Smooth muscle cell (in vitro differentiated cells): ENCODE measurements at regions not wholly inside any gene's neighbourhood (a gene's known extent, or its start where the extent isn't known, plus 50 kb on each side); places are given as distances from the start of the nearest gene placed in this dataset.

Experiments
- DNase-seq: peaks from one replicate; lab custom pipeline; 2025; ENCODE audit not compliant: unreplicated experiment; lab: John Stamatoyannopoulos, UW
- H2AFZ ChIP-seq: fragments of 200-600 bp; sonication (generic); 2 replicates; pipeline ENCODE4 v1.6.0; 2016; ENCODE audit warnings: antibody characterized with exemption, low read depth, mild to moderate bottlenecking
- H3F3A ChIP-seq: fragments of 200-600 bp; sonication (generic); 2 replicates; pipeline ENCODE4 v1.6.0; 2017; ENCODE audit warnings: antibody characterized with exemption, low read depth
- H3K27ac ChIP-seq: fragments of 200-600 bp; sonication (generic); 2 replicates; pipeline ENCODE4 v1.5.1; 2016; ENCODE audit warnings: low read depth, mild to moderate bottlenecking
- H3K27me3 ChIP-seq: fragments of 200-600 bp; sonication (generic); 2 replicates; pipeline ENCODE4 v1.6.1; 2016; ENCODE audit warnings: low read depth, mild to moderate bottlenecking
- H3K36me3 ChIP-seq: fragments of 200-600 bp; sonication (generic); 2 replicates; pipeline ENCODE4 v1.5.1; 2016; ENCODE audit warnings: low read depth
- H3K4me1 ChIP-seq: fragments of 200-600 bp; sonication (generic); 2 replicates; pipeline ENCODE4 v1.5.1; 2016; ENCODE audit warnings: low read depth
- H3K4me2 ChIP-seq: fragments of 200-600 bp; sonication (generic); 2 replicates; pipeline ENCODE4 v1.6.0; 2016; ENCODE audit warnings: mild to moderate bottlenecking
- H3K4me3 ChIP-seq: fragments of 200-600 bp; sonication (generic); 2 replicates; pipeline ENCODE4 v1.5.1; 2016; ENCODE audit warnings: mild to moderate bottlenecking
- H3K79me2 ChIP-seq: fragments of 200-600 bp; sonication (generic); 2 replicates; pipeline ENCODE4 v1.6.0; 2016; ENCODE audit warnings: low read depth, mild to moderate bottlenecking
- H3K9ac ChIP-seq: fragments of 200-600 bp; sonication (generic); 2 replicates; pipeline ENCODE4 v1.6.0; 2016; ENCODE audit warnings: low read depth
- H3K9me3 ChIP-seq: fragments of 200-600 bp; sonication (generic); replicated peaks from 2 replicates; pipeline ENCODE4 v1.5.1; 2016; ENCODE audit warnings: low read depth
- H4K20me1 ChIP-seq: fragments of 200-600 bp; sonication (generic); 2 replicates; pipeline ENCODE4 v1.6.0; 2016; ENCODE audit warnings: low read depth
- WGBS: methylation state at CpG from one replicate; pipeline ENCODE4 v1.1.7; 2016; ENCODE audit warnings: low lambda C conversion rate; 5-methylcytosine and 5-hydroxymethylcytosine counted together
- TF ChIP-seq, protein P1 (sequence below): fragments of 200-600 bp; sonication (generic); IDR thresholded peaks from 2 replicates; pipeline ENCODE4 v1.5.1; 2017; ENCODE audit warnings: borderline replicate concordance, mild to moderate bottlenecking, antibody characterized with exemption; ENCODE audit not compliant: insufficient read depth, poor library complexity, severe bottlenecking

DNA sequence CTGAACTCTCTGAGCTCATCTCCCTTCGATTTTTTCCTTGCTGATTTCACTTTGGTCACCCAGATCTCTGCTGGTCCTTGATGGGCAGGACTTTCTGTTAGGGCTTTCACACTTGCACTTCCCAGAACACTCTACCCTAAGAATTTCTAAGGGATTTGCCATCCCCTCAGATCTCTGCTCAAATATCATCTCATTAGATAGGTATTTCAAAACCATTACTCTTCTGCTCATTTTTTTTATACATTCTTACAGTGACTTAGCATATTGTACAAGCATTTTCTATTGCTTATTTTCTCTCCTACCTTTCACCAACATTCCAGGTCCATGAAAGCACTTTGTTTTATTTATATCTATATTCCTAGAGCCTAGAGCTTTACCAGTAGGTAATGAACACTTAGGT lies 913.3 kb downstream of the PDHA2 start:
- no peak overlapping the region for H3K27ac ChIP-seq

GRCh38 chr4:96755569-96756484 lies 915.9 kb downstream of the PDHA2 start:
- Histone ChIP-seq H4K20me1 (no peaks in the 10 kb centered on the region), H3K36me3 (no peaks in the 10 kb centered on the region), H3K27me3 (no peaks in the 10 kb centered on the region), H3K9me3 (no peaks in the 10 kb centered on the region), H3K4me1 (no peaks in the 10 kb centered on the region), H3K4me2 (no peak overlapping the region), H3K4me3 (no peak overlapping the region), H3F3A (no peaks in the 10 kb centered on the region), H2AFZ (no peak overlapping the region), H3K27ac (no peak overlapping the region), H3K9ac (no peak overlapping the region), H3K79me2 (no peaks in the 10 kb centered on the region)
- WGBS = 53% methylated on average over 3 of the region's 3 CpGs
- TF ChIP-seq, protein P1, sequence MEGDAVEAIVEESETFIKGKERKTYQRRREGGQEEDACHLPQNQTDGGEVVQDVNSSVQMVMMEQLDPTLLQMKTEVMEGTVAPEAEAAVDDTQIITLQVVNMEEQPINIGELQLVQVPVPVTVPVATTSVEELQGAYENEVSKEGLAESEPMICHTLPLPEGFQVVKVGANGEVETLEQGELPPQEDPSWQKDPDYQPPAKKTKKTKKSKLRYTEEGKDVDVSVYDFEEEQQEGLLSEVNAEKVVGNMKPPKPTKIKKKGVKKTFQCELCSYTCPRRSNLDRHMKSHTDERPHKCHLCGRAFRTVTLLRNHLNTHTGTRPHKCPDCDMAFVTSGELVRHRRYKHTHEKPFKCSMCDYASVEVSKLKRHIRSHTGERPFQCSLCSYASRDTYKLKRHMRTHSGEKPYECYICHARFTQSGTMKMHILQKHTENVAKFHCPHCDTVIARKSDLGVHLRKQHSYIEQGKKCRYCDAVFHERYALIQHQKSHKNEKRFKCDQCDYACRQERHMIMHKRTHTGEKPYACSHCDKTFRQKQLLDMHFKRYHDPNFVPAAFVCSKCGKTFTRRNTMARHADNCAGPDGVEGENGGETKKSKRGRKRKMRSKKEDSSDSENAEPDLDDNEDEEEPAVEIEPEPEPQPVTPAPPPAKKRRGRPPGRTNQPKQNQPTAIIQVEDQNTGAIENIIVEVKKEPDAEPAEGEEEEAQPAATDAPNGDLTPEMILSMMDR = no peak
- no peak for DNase-seq

More for the DNA sequence above, 913.3 kb downstream of the PDHA2 start:
- Histone ChIP-seq H3K4me2 (no peak overlapping the region), H3K4me3 (no peak overlapping the region), H2AFZ (no peak overlapping the region), H3K4me1 (no peaks in the 10 kb centered on the region), H3K36me3 (no peaks in the 10 kb centered on the region), H4K20me1 (no peaks in the 10 kb centered on the region), H3K9me3 (no peaks in the 10 kb centered on the region), H3K9ac (no peak overlapping the region), H3K79me2 (no peaks in the 10 kb centered on the region), H3F3A (no peaks in the 10 kb centered on the region), H3K27me3 (no peaks in the 10 kb centered on the region)
- TF ChIP-seq, protein P1 = no peak
- DNase-seq = no peak
- 94% methylated on average over 1 of the region's 1 CpG for WGBS

DNA sequence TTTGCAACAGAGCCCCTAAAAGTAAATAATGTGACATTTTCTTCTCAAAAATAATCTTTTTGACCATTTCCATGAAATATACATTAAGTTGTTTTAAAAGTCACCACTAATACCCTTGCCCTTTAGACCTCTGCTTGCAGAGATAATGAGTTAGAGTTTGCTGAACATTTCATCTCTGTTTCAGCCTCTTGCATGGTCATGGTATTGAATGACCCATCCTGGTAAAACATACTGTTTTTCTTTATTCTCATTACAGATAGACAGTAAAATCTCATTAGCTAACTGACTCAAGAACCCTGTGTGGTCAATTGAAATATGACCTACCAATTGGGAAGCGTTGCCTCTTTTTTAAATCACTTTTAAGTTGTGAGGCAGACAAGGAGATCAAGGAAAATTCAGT lies 916.7 kb downstream of the PDHA2 start:
- Histone ChIP-seq H3K36me3 (no peaks in the 10 kb centered on the region), H3K4me2 (no peak overlapping the region), H3K4me3 (no peak overlapping the region), H4K20me1 (no peaks in the 10 kb centered on the region), H3K79me2 (no peaks in the 10 kb centered on the region), H3K27ac (no peak overlapping the region), H3K27me3 (no peaks in the 10 kb centered on the region), H3F3A (no peaks in the 10 kb centered on the region), H2AFZ (no peak overlapping the region), H3K9ac (no peak overlapping the region), H3K9me3 (no peaks in the 10 kb centered on the region), H3K4me1 (no peaks in the 10 kb centered on the region)
- DNase-seq = no peak
- TF ChIP-seq, protein P1 = no peak
- 81% methylated on average over 1 of the region's 1 CpG for WGBS

GRCh38 chr4:96763546-96763945 lies 923.7 kb downstream of the PDHA2 start:
- WGBS = 81% methylated on average over 3 of the region's 3 CpGs
- H3K4me3 ChIP-seq = no peak overlapping the region
- no peak overlapping the region for H3K27ac ChIP-seq
- no peak overlapping the region for H3K4me2 ChIP-seq
- no peak for DNase-seq
- H2AFZ ChIP-seq = no peak overlapping the region
- H3K27me3 ChIP-seq = no peaks in the 10 kb centered on the region
- H3K4me1 ChIP-seq = no peaks in the 10 kb centered on the region
- no peaks in the 10 kb centered on the region for H3K9me3 ChIP-seq
- no peaks in the 10 kb centered on the region for H4K20me1 ChIP-seq
- H3K36me3 ChIP-seq = no peaks in the 10 kb centered on the region
- no peaks in the 10 kb centered on the region for H3F3A ChIP-seq
- TF ChIP-seq, protein P1 = no peak
- H3K79me2 ChIP-seq = no peaks in the 10 kb centered on the region
- no peak overlapping the region for H3K9ac ChIP-seq
